Activated T-helper 2 cell treated with anti-CD3 and anti-CD28 coated beads, Interferon-gamma antibody, Interleukin-2, Interleukin-4, amounts not matched to agents 10 μg/mL and 5 μg/mL and 100 μg/mL, durations not matched to agents 14 hours and 24 hours and 36 hours (primary cell): ENCODE measurements at regions not wholly inside any gene's neighbourhood (a gene's known extent, or its start where the extent isn't known, plus 50 kb on each side); places are given as distances from the start of the nearest gene placed in this dataset.

Source experiments
- DNase-seq: peaks from one replicate; pipeline ENCODE4 v3.0.0; 2021; ENCODE audit warnings: low spot score
- H3K27ac Mint-ChIP-seq: one replicate; pipeline ENCODE4 v1.8.0; 2021; ENCODE audit warnings: mixed read lengths
- H3K27me3 Mint-ChIP-seq: one replicate; pipeline ENCODE4 v1.8.0; 2021; ENCODE audit warnings: low read depth, mixed read lengths
- H3K36me3 Mint-ChIP-seq: one replicate; pipeline ENCODE4 v1.8.0; 2021; ENCODE audit warnings: low read depth, mixed read lengths
- H3K4me1 Mint-ChIP-seq: one replicate; pipeline ENCODE4 v1.8.0; 2021; ENCODE audit warnings: low read depth, mixed read lengths
- H3K4me3 Mint-ChIP-seq: one replicate; pipeline ENCODE4 v1.8.0; 2021; ENCODE audit warnings: low read depth, mild to moderate bottlenecking, moderate library complexity, mixed read lengths
- H3K9me3 Mint-ChIP-seq: one replicate; pipeline ENCODE4 v1.8.0; 2021; ENCODE audit warnings: mixed read lengths
- intact Hi-C: fragments of 100-400 bp; cut with micrococcal nuclease; formaldehyde crosslinking; loops from one replicate; pipeline ENCODE4 v1.15.1; 2023

DNA sequence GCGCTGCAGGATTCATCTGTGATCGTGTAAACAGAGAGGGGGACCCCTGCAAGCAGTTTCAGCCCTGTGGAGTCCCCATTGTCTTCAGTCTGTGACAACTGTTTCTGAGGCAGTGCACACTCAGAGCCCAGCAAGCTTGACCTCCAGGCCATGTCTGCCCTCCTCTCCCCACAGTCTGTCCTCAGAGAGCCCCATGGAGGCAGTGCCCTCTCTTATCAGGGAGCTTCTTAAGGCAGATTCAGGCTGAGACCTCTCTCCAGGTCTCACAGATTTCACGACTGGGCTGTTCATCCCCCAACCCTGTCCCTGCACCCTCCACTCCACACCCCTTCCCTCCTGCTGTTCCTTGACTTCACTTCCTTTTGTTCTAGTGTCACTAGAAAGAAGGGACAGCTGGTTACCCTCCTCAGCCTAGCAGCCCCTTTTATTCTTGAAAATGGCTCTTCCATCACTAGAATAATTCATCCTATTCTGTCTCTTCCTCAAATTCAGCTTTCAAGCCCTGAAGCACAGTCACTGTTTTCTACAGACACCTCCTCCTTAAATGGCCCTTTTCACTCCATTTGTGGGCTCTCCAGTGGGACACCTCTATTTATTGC lies 218.4 kb downstream of the MED10 start:
- no peaks in the 10 kb centered on the region for H3K4me1 Mint-ChIP-seq
- intact Hi-C loops, result no loop called here
- H3K36me3 Mint-ChIP-seq, result no peaks in the 10 kb centered on the region
- no peak for DNase-seq
- no peaks in the 10 kb centered on the region for H3K9me3 Mint-ChIP-seq
- no peak overlapping the region for H3K27ac Mint-ChIP-seq
- no peak overlapping the region for H3K4me3 Mint-ChIP-seq
- H3K27me3 Mint-ChIP-seq, result no peaks in the 10 kb centered on the region

DNA sequence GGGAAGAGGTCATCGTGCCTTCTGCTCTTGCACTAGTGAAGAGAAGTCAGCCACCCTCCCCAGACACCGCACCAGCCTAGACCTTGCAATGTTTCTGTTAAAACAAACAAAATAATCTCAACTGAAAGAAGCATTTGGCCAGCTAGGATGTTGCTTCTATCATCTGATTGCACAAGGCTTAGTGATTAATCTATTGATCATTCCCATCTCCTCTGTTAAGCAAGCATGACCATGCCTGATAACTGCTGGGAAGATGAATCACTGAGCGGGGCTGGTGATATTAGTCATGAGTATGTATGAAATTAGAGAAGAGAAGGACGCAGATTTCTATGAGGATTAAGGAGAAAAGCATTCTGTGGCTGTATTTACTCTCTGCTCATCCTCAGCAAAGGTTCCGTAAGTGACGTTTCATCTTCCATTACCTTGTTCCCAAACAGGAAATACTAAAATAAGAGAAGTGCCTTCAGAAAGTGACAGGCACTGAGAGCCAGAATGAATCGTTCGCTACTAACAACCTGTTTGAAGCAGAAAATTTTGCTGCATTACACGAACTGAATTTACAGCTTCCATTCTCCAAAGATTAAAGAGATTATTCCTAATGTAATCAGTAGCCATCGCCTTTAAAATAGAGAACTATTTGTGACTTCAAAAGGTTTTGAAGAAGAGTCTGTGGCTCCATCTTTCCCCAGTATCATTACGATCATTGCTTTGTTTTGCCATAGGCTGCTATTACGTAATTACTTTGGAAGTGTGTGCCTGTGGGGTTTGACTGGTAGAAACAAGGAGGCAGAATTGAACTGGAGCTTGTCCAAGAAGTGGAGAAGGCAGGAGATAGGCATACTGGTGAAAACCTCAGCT lies 219.1 kb downstream of the MED10 start:
- Mint-ChIP-seq H3K4me3 (no peak overlapping the region), H3K36me3 (no peaks in the 10 kb centered on the region), H3K27ac (no peak overlapping the region), H3K9me3 (no peaks in the 10 kb centered on the region), H3K27me3 (no peaks in the 10 kb centered on the region), H3K4me1 (no peaks in the 10 kb centered on the region)
- intact Hi-C loops, result no loop called here
- DNase-seq, result no peak

DNA sequence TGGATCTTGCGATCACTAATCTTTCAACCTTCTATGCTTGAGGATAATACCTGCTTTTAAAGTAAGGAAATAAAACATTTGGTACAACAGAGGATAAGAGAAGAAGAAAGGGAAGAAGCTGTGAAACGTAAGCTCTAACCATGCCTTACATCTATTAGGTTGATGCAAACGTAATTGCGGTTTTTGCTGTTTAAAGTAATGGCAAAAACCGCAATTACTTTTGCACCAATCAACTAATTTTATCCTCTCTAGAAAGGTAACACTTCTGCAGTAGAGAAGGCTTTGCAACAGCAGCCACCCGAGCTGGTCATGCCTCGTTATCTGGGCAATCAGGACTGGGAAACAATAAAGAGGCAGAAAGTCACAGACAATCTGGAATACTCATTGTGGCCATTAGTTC lies 224.1 kb downstream of the MED10 start:
- DNase-seq, result no peak
- H3K4me1 Mint-ChIP-seq, result no peaks in the 10 kb centered on the region
- no peak overlapping the region for H3K4me3 Mint-ChIP-seq
- H3K27me3 Mint-ChIP-seq, result no peaks in the 10 kb centered on the region
- H3K9me3 Mint-ChIP-seq, result no peaks in the 10 kb centered on the region
- no peak overlapping the region for H3K27ac Mint-ChIP-seq
- H3K36me3 Mint-ChIP-seq, result no peaks in the 10 kb centered on the region
- intact Hi-C loops, result no loop called here

DNA sequence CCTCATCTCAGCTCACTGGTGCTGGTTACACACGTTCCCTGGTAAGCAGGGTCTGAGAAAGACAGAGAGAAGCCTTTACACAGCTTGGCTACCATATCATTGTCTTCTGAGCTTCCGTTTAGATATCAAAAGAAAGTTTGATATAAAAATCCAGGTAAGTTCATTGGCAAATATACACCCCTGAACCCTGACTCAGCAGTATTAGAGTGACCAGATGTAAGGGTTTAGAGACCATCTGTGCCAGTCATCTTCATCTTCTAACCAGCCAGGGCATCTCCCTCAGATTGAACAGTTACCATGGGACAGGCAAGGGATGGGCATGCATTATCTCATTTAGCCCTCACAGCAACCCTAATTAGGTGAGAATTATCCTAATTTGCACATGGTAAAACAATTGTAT lies 232.1 kb downstream of the MED10 start:
- no peak overlapping the region for H3K27ac Mint-ChIP-seq
- no peaks in the 10 kb centered on the region for H3K36me3 Mint-ChIP-seq
- no peaks in the 10 kb centered on the region for H3K9me3 Mint-ChIP-seq
- DNase-seq, result no peak
- no peaks in the 10 kb centered on the region for H3K27me3 Mint-ChIP-seq
- H3K4me3 Mint-ChIP-seq, result no peak overlapping the region
- H3K4me1 Mint-ChIP-seq, result no peaks in the 10 kb centered on the region
- intact Hi-C loops, result no loop called here

DNA sequence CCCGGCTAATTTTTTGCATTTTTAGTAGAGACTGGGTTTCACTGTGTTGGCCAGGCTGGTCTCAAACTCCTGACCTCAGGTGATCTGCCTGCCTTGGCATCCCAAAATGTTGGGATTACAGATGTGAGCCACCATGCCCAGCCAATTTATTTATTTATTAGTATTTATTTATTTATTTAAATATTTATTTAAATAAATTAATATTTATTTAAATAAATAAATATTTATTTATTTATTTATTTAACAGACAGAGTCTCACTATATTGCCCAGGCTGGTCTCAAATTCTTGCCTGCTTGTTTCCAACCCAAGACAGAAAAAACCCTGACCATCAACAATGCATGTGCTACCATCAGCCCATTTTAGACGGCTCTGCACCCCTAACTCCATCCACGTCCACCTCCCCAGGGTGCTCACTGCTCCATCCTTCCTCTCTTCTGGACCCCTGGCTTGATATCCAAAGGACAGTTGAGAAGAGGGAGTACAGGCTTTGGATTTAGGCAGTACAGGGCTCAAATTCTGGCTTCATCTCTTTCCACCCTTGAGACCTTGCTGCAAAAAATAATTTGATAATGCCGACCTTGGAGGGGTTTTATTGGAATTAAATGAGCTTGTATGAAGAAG lies 232.6 kb downstream of the MED10 start:
- intact Hi-C loops, result no loop called here
- Mint-ChIP-seq H3K27me3 (no peaks in the 10 kb centered on the region), H3K4me1 (no peaks in the 10 kb centered on the region), H3K9me3 (no peaks in the 10 kb centered on the region), H3K4me3 (no peak overlapping the region), H3K36me3 (no peaks in the 10 kb centered on the region), H3K27ac (no peak overlapping the region)
- no peak for DNase-seq

DNA sequence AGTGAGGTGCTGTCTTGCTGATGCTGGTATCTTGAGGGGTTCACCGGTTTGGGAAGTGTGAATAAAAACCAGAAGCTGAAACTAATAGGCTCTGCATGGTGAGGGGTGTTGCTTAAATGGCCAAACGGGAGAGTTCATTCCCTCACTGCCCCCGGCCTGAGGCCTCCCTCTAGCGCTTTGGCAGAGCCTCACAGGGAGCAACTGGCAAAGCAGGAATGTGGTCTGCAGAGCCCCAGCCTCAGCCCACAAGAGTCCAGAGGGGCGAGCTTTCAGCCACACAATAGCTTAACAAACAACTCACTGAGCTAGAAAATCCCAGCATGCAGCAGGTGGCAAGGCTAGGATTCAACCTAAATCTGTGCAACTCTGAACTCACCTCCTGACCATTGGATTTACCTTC lies 234.8 kb downstream of the MED10 start:
- Mint-ChIP-seq H3K27ac (no peak overlapping the region), H3K27me3 (peaks cover 2% of the 10 kb centered on the region), H3K4me1 (no peaks in the 10 kb centered on the region), H3K9me3 (no peaks in the 10 kb centered on the region), H3K4me3 (no peak overlapping the region), H3K36me3 (no peaks in the 10 kb centered on the region)
- DNase-seq, result no peak
- intact Hi-C loops, result no loop called here

DNA sequence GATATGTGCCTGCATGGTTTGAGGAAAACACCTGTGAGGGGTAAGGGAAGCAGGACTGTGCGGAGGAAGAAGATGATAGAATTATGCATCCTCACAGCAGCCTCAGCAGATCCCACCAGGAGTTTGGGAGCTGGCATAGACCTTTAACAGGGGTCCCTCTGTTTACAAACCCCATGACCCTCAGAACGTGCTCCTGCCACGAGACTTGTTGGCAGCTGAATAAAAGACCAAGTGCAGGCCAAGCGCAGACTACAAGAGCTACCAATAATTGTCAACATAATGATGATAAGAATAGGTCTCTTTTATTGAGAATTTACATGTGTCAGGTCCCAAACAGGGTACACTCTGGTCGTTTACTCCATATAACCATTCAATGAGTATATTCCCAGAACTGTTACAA lies 236.0 kb downstream of the MED10 start:
- Mint-ChIP-seq H3K4me1 (no peaks in the 10 kb centered on the region), H3K36me3 (no peaks in the 10 kb centered on the region), H3K4me3 (no peak overlapping the region), H3K27ac (no peak overlapping the region), H3K9me3 (no peaks in the 10 kb centered on the region), H3K27me3 (peaks cover 2% of the 10 kb centered on the region)
- intact Hi-C loops, result no loop called here
- no peak for DNase-seq

DNA sequence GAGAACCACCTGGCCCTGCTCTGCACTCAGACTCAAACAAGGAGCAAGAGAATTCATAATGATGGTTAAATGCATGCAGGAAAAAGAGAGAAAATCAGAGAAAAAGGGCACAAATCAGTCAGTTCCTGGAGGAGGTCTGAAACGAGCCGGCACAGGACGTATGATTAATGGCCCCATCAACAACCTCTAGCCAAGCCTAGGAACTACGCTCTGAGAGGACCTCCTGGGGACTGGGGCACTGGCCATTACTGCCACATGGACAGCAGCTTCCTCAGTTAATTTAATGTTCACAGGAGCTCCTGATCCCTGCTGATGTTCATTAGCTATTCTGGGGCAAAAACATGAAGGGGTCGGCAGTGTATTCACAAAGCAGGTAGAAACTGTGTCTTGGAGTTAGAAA lies 238.1 kb downstream of the MED10 start:
- no peaks in the 10 kb centered on the region for H3K36me3 Mint-ChIP-seq
- H3K27me3 Mint-ChIP-seq, result peaks cover 2% of the 10 kb centered on the region
- H3K27ac Mint-ChIP-seq, result no peak overlapping the region
- H3K4me1 Mint-ChIP-seq, result no peaks in the 10 kb centered on the region
- intact Hi-C loops, result no loop called here
- no peak for DNase-seq
- no peak overlapping the region for H3K4me3 Mint-ChIP-seq
- no peaks in the 10 kb centered on the region for H3K9me3 Mint-ChIP-seq

DNA sequence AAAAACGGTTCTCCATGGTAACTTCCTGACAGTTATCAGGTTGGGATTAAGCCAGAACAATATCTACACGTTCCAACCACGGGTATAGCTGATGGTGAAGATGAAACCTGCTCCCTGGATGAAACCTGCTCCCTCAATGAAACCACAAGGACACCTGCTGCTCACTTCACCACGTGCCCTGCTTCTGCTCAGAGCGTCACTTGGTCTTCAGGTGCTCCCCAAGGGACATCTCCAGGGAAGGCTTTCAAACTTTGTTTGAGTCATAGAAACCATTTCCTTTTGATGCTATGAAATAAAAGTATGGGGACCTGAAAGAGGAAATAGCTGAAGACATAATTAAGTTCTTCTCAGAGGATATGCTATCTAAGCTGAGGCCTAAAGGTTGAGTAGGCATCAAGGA lies 242.4 kb downstream of the MED10 start:
- H3K9me3 Mint-ChIP-seq, result no peaks in the 10 kb centered on the region

DNA sequence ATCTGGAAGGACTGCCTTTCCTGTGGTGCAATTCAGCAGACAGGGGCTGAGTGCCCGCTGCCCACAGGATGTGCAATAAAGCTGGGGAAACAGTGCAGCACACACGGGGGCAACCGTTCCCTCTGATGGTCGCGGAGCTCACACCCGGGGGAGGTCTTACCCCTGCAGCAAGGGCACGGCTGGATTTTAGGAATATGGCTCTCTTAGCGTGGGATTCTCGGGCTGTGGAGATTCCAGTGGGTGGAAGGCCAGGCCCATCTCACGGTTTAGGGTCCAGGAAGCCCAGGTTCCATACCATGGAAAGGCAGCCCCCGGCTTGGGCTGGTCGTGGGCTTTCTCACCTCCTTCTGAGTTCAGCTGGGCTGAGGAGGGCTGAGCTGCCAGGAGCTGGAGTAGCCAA lies 244.1 kb downstream of the MED10 start:
- DNase-seq, result no peak
- Mint-ChIP-seq H3K27me3 (peaks cover 2% of the 10 kb centered on the region), H3K4me3 (no peak overlapping the region), H3K9me3 (peaks cover under 1% of the 10 kb centered on the region), H3K36me3 (no peaks in the 10 kb centered on the region), H3K27ac (no peak overlapping the region), H3K4me1 (no peaks in the 10 kb centered on the region)
- intact Hi-C loops, result no loop called here

More for the DNA sequence above, 242.4 kb downstream of the MED10 start:
- Mint-ChIP-seq H3K4me1 (no peaks in the 10 kb centered on the region), H3K36me3 (no peaks in the 10 kb centered on the region), H3K4me3 (no peak overlapping the region), H3K27ac (no peak overlapping the region), H3K27me3 (peaks cover 2% of the 10 kb centered on the region)
- intact Hi-C loops, result no loop called here
- DNase-seq, result no peak

DNA sequence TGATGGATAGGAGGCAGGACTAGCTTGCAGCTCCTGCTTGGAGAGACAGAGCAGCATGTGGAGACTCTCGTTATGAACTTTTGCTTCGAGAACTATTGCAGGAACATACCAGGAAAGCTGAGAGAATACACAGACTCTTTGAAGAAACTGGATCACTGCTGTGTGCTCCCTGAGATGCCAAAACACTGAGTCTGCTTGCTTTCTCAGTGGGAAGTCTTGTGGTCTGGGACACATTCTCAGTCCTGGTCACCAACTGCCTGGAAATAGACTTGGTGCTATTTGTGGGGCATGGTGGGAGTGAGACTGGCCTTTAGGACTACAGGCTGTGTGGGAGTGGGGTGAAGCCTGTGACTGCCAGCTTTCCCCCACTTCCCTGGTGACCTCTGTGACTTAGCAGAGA lies 252.6 kb downstream of the MED10 start:
- intact Hi-C loops, result no loop called here
- Mint-ChIP-seq H3K9me3 (peaks cover 20% of the 10 kb centered on the region), H3K27me3 (no peaks in the 10 kb centered on the region), H3K4me1 (no peaks in the 10 kb centered on the region), H3K4me3 (no peak overlapping the region), H3K36me3 (no peaks in the 10 kb centered on the region), H3K27ac (no peak overlapping the region)
- DNase-seq, result no peak

DNA sequence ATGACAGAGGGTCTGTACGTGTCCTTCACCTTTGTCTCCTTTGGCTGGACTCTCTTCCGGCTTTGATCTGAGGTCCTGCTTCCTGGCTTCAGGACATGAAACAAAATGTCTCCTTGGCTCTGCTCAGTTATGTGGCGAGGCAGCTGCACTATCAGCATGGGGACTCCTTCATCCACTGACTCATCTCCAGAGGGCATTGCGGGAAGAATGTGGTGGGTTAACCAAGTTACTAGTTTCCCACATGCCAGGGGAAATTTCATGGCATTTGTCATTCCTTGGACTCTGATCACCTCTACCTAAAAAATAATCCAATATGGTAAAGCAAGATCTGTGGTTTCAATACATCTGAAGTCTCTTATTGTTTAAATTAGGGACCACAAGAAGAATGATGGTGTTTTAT lies 259.7 kb downstream of the MED10 start:
- Mint-ChIP-seq H3K4me3 (no peak overlapping the region), H3K27me3 (no peaks in the 10 kb centered on the region), H3K9me3 (no peaks in the 10 kb centered on the region), H3K36me3 (no peaks in the 10 kb centered on the region), H3K4me1 (no peaks in the 10 kb centered on the region), H3K27ac (no peak overlapping the region)
- intact Hi-C loops, result no loop called here
- DNase-seq, result no peak

DNA sequence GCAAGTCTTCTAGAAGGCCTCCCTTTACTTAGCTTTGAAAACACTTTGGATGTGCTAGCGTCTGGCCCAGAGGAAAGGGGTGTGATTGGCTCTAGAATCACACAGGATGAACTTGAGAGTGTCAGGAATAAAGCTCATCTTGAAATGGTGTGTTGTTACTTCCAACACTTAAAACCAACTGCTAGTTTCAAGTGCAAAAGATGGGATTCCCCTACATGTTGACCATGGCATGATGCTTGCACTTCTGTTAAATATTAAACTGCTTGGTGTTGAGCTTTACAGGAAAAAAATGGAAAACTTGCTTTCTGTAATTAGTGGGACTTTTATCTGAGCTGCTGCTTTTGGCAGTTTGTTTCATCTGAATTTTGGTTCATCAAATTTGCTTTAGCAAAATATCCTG lies 261.1 kb downstream of the MED10 start:
- H3K27ac Mint-ChIP-seq, result no peak overlapping the region
- H3K4me1 Mint-ChIP-seq, result no peaks in the 10 kb centered on the region
- H3K9me3 Mint-ChIP-seq, result no peaks in the 10 kb centered on the region
- intact Hi-C loops, result no loop called here
- no peaks in the 10 kb centered on the region for H3K27me3 Mint-ChIP-seq
- H3K36me3 Mint-ChIP-seq, result no peaks in the 10 kb centered on the region
- no peak overlapping the region for H3K4me3 Mint-ChIP-seq
- DNase-seq, result no peak
